Smooth muscle cell (in vitro differentiated cells): ENCODE measurements at regions not wholly inside any gene's neighbourhood (a gene's known extent, or its start where the extent isn't known, plus 50 kb on each side); places are given as distances from the start of the nearest gene placed in this dataset.

Experiments
- DNase-seq: peaks from one replicate; lab custom pipeline; 2025; ENCODE audit not compliant: unreplicated experiment; lab: John Stamatoyannopoulos, UW
- H2AFZ ChIP-seq: fragments of 200-600 bp; sonication (generic); 2 replicates; pipeline ENCODE4 v1.6.0; 2016; ENCODE audit warnings: antibody characterized with exemption, low read depth, mild to moderate bottlenecking
- H3F3A ChIP-seq: fragments of 200-600 bp; sonication (generic); 2 replicates; pipeline ENCODE4 v1.6.0; 2017; ENCODE audit warnings: antibody characterized with exemption, low read depth
- H3K27ac ChIP-seq: fragments of 200-600 bp; sonication (generic); 2 replicates; pipeline ENCODE4 v1.5.1; 2016; ENCODE audit warnings: low read depth, mild to moderate bottlenecking
- H3K27me3 ChIP-seq: fragments of 200-600 bp; sonication (generic); 2 replicates; pipeline ENCODE4 v1.6.1; 2016; ENCODE audit warnings: low read depth, mild to moderate bottlenecking
- H3K36me3 ChIP-seq: fragments of 200-600 bp; sonication (generic); 2 replicates; pipeline ENCODE4 v1.5.1; 2016; ENCODE audit warnings: low read depth
- H3K4me1 ChIP-seq: fragments of 200-600 bp; sonication (generic); 2 replicates; pipeline ENCODE4 v1.5.1; 2016; ENCODE audit warnings: low read depth
- H3K4me2 ChIP-seq: fragments of 200-600 bp; sonication (generic); 2 replicates; pipeline ENCODE4 v1.6.0; 2016; ENCODE audit warnings: mild to moderate bottlenecking
- H3K4me3 ChIP-seq: fragments of 200-600 bp; sonication (generic); 2 replicates; pipeline ENCODE4 v1.5.1; 2016; ENCODE audit warnings: mild to moderate bottlenecking
- H3K79me2 ChIP-seq: fragments of 200-600 bp; sonication (generic); 2 replicates; pipeline ENCODE4 v1.6.0; 2016; ENCODE audit warnings: low read depth, mild to moderate bottlenecking
- H3K9ac ChIP-seq: fragments of 200-600 bp; sonication (generic); 2 replicates; pipeline ENCODE4 v1.6.0; 2016; ENCODE audit warnings: low read depth
- H3K9me3 ChIP-seq: fragments of 200-600 bp; sonication (generic); replicated peaks from 2 replicates; pipeline ENCODE4 v1.5.1; 2016; ENCODE audit warnings: low read depth
- H4K20me1 ChIP-seq: fragments of 200-600 bp; sonication (generic); 2 replicates; pipeline ENCODE4 v1.6.0; 2016; ENCODE audit warnings: low read depth
- WGBS: methylation state at CpG from one replicate; pipeline ENCODE4 v1.1.7; 2016; ENCODE audit warnings: low lambda C conversion rate; 5-methylcytosine and 5-hydroxymethylcytosine counted together
- TF ChIP-seq, protein P1 (sequence below): fragments of 200-600 bp; sonication (generic); IDR thresholded peaks from 2 replicates; pipeline ENCODE4 v1.5.1; 2017; ENCODE audit warnings: borderline replicate concordance, mild to moderate bottlenecking, antibody characterized with exemption; ENCODE audit not compliant: insufficient read depth, poor library complexity, severe bottlenecking

- no peaks in the 10 kb centered on the region for H3K4me1 ChIP-seq
- peak overlapping the region; percentile 42 for H3K27ac ChIP-seq
- no peak overlapping the region for H3K4me3 ChIP-seq
- 39% methylated on average over 4 of the region's 4 CpGs for whole genome bisulfite sequencing
- H3K27me3 ChIP-seq, result no peaks in the 10 kb centered on the region
- DNase-seq, result no peak
- no peaks in the 10 kb centered on the region for H4K20me1 ChIP-seq
- H2AFZ ChIP-seq, result no peak overlapping the region
- TF ChIP-seq, protein P1, sequence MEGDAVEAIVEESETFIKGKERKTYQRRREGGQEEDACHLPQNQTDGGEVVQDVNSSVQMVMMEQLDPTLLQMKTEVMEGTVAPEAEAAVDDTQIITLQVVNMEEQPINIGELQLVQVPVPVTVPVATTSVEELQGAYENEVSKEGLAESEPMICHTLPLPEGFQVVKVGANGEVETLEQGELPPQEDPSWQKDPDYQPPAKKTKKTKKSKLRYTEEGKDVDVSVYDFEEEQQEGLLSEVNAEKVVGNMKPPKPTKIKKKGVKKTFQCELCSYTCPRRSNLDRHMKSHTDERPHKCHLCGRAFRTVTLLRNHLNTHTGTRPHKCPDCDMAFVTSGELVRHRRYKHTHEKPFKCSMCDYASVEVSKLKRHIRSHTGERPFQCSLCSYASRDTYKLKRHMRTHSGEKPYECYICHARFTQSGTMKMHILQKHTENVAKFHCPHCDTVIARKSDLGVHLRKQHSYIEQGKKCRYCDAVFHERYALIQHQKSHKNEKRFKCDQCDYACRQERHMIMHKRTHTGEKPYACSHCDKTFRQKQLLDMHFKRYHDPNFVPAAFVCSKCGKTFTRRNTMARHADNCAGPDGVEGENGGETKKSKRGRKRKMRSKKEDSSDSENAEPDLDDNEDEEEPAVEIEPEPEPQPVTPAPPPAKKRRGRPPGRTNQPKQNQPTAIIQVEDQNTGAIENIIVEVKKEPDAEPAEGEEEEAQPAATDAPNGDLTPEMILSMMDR, result no peak
- no peak overlapping the region for H3K4me2 ChIP-seq
- H3K36me3 ChIP-seq, result no peaks in the 10 kb centered on the region
- H3K9me3 ChIP-seq, result no peaks in the 10 kb centered on the region
- H3K9ac ChIP-seq, result no peak overlapping the region
- no peaks in the 10 kb centered on the region for H3K79me2 ChIP-seq
- H3F3A ChIP-seq, result peaks cover 6% of the 10 kb centered on the region
These were observed 218.5 kb downstream of the NUAK1 start for GRCh38 chr12:105920161-105920684.

GRCh38 chr12:105921055-105921454 is 217.7 kb downstream of the NUAK1 start:
- peaks cover 6% of the 10 kb centered on the region for H3F3A ChIP-seq
- H3K4me2 ChIP-seq, result no peak overlapping the region
- H3K27me3 ChIP-seq, result no peaks in the 10 kb centered on the region
- no peaks in the 10 kb centered on the region for H3K36me3 ChIP-seq
- 100% methylated on average over 1 of the region's 1 CpG for WGBS
- no peaks in the 10 kb centered on the region for H3K9me3 ChIP-seq
- no peak for DNase-seq
- H3K79me2 ChIP-seq, result no peaks in the 10 kb centered on the region
- no peak overlapping the region for H3K9ac ChIP-seq
- no peaks in the 10 kb centered on the region for H4K20me1 ChIP-seq
- peak overlapping the region; percentile 80 for H3K27ac ChIP-seq
- H3K4me1 ChIP-seq, result no peaks in the 10 kb centered on the region
- H3K4me3 ChIP-seq, result no peak overlapping the region
- TF ChIP-seq, protein P1, result no peak
- no peak overlapping the region for H2AFZ ChIP-seq

GRCh38 chr12:105921872-105922669 is 216.7 kb downstream of the NUAK1 start:
- no peaks in the 10 kb centered on the region for H3K36me3 ChIP-seq
- no peak overlapping the region for H3K4me3 ChIP-seq
- DNase-seq, result no peak
- peak overlapping the region; percentile 80 for H3K27ac ChIP-seq
- H3K79me2 ChIP-seq, result no peaks in the 10 kb centered on the region
- H3K27me3 ChIP-seq, result no peaks in the 10 kb centered on the region
- H3F3A ChIP-seq, result peaks cover 6% of the 10 kb centered on the region
- H3K9me3 ChIP-seq, result no peaks in the 10 kb centered on the region
- WGBS, result 97% methylated on average over 4 of the region's 4 CpGs
- H3K4me1 ChIP-seq, result no peaks in the 10 kb centered on the region
- no peaks in the 10 kb centered on the region for H4K20me1 ChIP-seq
- H2AFZ ChIP-seq, result no peak overlapping the region
- H3K4me2 ChIP-seq, result no peak overlapping the region
- TF ChIP-seq, protein P1, result no peak
- H3K9ac ChIP-seq, result peak overlapping the region; percentile 45
